CD14-positive monocyte (primary cell): ENCODE measurements at regions not wholly inside any gene's neighbourhood (a gene's known extent, or its start where the extent isn't known, plus 50 kb on each side); places are given as distances from the start of the nearest gene placed in this dataset.

ENCODE experiments used
- DNase-seq, 3 donors: peaks; one replicate each; pipeline ENCODE4 v3.0.0-alpha.2; 2011 to 2022
- H2AFZ ChIP-seq: 2 replicates; pipeline ENCODE4 v1.6.0; 2012; ENCODE audit warnings: mild to moderate bottlenecking, low read depth, low read length, inconsistent platforms; ENCODE audit not compliant: insufficient read depth, poor library complexity, severe bottlenecking
- H3K27ac ChIP-seq, 2 donors: 1 replicate in 1 of 2; 2 replicates in 1 of 2; pipeline ENCODE4 v1.5.1; 2012 to 2013; ENCODE audit warnings: low read length in 2 of 2, control low read depth in 1 of 2, inconsistent platforms in 1 of 2, low read depth in 1 of 2, mild to moderate bottlenecking in 1 of 2
- H3K27me3 ChIP-seq, 2 donors: one replicate each; pipeline versions ENCODE4 v1.6.0 to v1.6.1; 2011 to 2013; ENCODE audit warnings: low read length in 2 of 2; ENCODE audit not compliant: control insufficient read depth in 2 of 2, insufficient read depth in 2 of 2
- H3K36me3 ChIP-seq, 2 donors: replicated peaks in 1 of 2; 1 replicate in 1 of 2; 2 replicates in 1 of 2; pipeline versions ENCODE4 v1.5.1 to v1.6.1; 2012 to 2013; ENCODE audit warnings: low read length in 2 of 2, control low read depth in 1 of 2, inconsistent platforms in 1 of 2, mild to moderate bottlenecking in 1 of 2; ENCODE audit not compliant: insufficient read depth in 2 of 2, control insufficient read depth in 1 of 2
- H3K4me1 ChIP-seq, 2 donors: 1 replicate in 1 of 2; 2 replicates in 1 of 2; pipeline versions ENCODE4 v1.5.1 to v1.6.1; 2012 to 2013; ENCODE audit warnings: low read length in 2 of 2, control low read depth in 1 of 2, inconsistent platforms in 1 of 2, mild to moderate bottlenecking in 1 of 2, moderate library complexity in 1 of 2; ENCODE audit not compliant: insufficient read depth in 2 of 2, control insufficient read depth in 1 of 2
- H3K4me2 ChIP-seq: replicated peaks from 2 replicates; pipeline ENCODE3; 2012; ENCODE audit warnings: low read length, moderate library complexity, mild to moderate bottlenecking; ENCODE audit not compliant: poor library complexity, severe bottlenecking; ENCODE audit errors: extremely low read depth
- H3K4me3 ChIP-seq, 3 experiments: fragments of 200-600 bp in 1 of 3; sonication (generic) in 1 of 3; replicated peaks in 1 of 3; 1 replicate in 2 of 3; 2 replicates in 1 of 3; pipeline ENCODE4 v1.5.1; 2011 to 2013; ENCODE audit warnings: low read length in 3 of 3, mild to moderate bottlenecking in 3 of 3, control low read depth in 2 of 3, low read depth in 2 of 3, inconsistent platforms in 1 of 3, moderate library complexity in 1 of 3
- H3K79me2 ChIP-seq: 2 replicates; pipeline ENCODE4 v1.6.0; 2012; ENCODE audit warnings: mild to moderate bottlenecking, control low read depth, inconsistent platforms, low read length, moderate library complexity; ENCODE audit not compliant: insufficient read depth
- H3K9ac ChIP-seq: 2 replicates; pipeline ENCODE4 v1.6.0; 2017; ENCODE audit warnings: low read length, mild to moderate bottlenecking; ENCODE audit not compliant: insufficient read depth, poor library complexity, severe bottlenecking
- H3K9me3 ChIP-seq, 2 donors: replicated peaks in 1 of 2; 1 replicate in 1 of 2; 2 replicates in 1 of 2; pipeline versions ENCODE4 v1.5.1 to v1.6.1; 2012 to 2013; ENCODE audit warnings: low read length in 2 of 2, control low read depth in 1 of 2; ENCODE audit not compliant: control insufficient read depth in 1 of 2, insufficient read depth in 1 of 2
- H4K20me1 ChIP-seq: 2 replicates; pipeline ENCODE4 v1.6.0; 2012; ENCODE audit warnings: mild to moderate bottlenecking, low read length, control low read depth, moderate library complexity; ENCODE audit not compliant: insufficient read depth
- H3K27ac Mint-ChIP-seq, 7 donors: one replicate each; pipeline ENCODE4 v1.8.0; 2020; ENCODE audit warnings: mild to moderate bottlenecking in 7 of 7, mixed read lengths in 7 of 7, moderate library complexity in 6 of 7, inconsistent platforms in 2 of 7
- H3K27me3 Mint-ChIP-seq, 3 donors: one replicate each; pipeline ENCODE4 v1.8.0; 2021 to 2022; ENCODE audit warnings: low read depth in 3 of 3, mild to moderate bottlenecking in 3 of 3, mixed read lengths in 3 of 3, moderate library complexity in 3 of 3, inconsistent platforms in 1 of 3
- H3K36me3 Mint-ChIP-seq, 2 donors: one replicate each; pipeline ENCODE4 v1.8.0; 2020; ENCODE audit warnings: mixed read lengths in 2 of 2, inconsistent platforms in 1 of 2, mild to moderate bottlenecking in 1 of 2
- H3K4me1 Mint-ChIP-seq: one replicate; pipeline ENCODE4 v1.8.0; 2020; ENCODE audit warnings: mild to moderate bottlenecking, mixed read lengths
- H3K4me3 Mint-ChIP-seq, 2 donors: one replicate each; pipeline ENCODE4 v1.8.0; 2020; ENCODE audit warnings: mild to moderate bottlenecking in 2 of 2, mixed read lengths in 2 of 2, moderate library complexity in 1 of 2
- H3K9me3 Mint-ChIP-seq, 7 donors: one replicate each; pipeline ENCODE4 v1.8.0; 2020 to 2022; ENCODE audit warnings: mixed read lengths in 7 of 7, mild to moderate bottlenecking in 6 of 7, moderate library complexity in 6 of 7, inconsistent platforms in 2 of 7
- CTCF ChIP-seq: fragments of 200-600 bp; IDR thresholded peaks from one replicate; pipeline ENCODE4 v1.8.0; 2022; ENCODE audit warnings: antibody characterized with exemption, mild to moderate bottlenecking
- WGBS: methylation state at CpG from one replicate; pipeline ENCODE4 v1.1.5; 2013; ENCODE audit warnings: missing lambda C conversion rate; ENCODE audit not compliant: insufficient coverage; 5-methylcytosine and 5-hydroxymethylcytosine counted together
- intact Hi-C, 2 donors: fragments of 100-400 bp; cut with micrococcal nuclease; formaldehyde crosslinking; loops; one replicate each; pipeline versions ENCODE4 v1.15.0 to v1.15.1; 2023

- peaks cover 41% of the 10 kb centered on the region for H3K4me1 Mint-ChIP-seq
- H3K9me3 Mint-ChIP-seq = no peaks in the 10 kb centered on the region
- H3K27me3 Mint-ChIP-seq = peaks cover 0 to 6% (median 5%) of the 10 kb centered on the region in 3 donors
- Histone ChIP-seq H4K20me1 (no peaks in the 10 kb centered on the region), H3K9ac (no peak overlapping the region), H3K27ac (peak overlapping the region in 1 of 2 donors; percentile 24), H3K4me2 (no peak overlapping the region), H3K4me1 (peaks cover 29 to 33% of the 10 kb centered on the region in 2 donors), H3K27me3 (no peaks in the 10 kb centered on the region), H3K4me3 (no peak overlapping the region), H3K9me3 (no peaks in the 10 kb centered on the region), H3K79me2 (no peaks in the 10 kb centered on the region), H3K36me3 (no peaks in the 10 kb centered on the region), H2AFZ (no peak overlapping the region)
- H3K27ac Mint-ChIP-seq = peak overlapping the region in 5 of 7 donors; percentile 2 to 57 (median 32)
- intact Hi-C loops = loop anchor here (5.0 to 10.0 kb wide), 3 partner anchors 91 to 551 kb away; partner anchors contain the start of gene REEP3 (in 1 of the 2)
- no peak overlapping the region for H3K4me3 Mint-ChIP-seq
- no peaks in the 10 kb centered on the region for H3K36me3 Mint-ChIP-seq
- DNase-seq = no peak
- no peak for TF ChIP-seq CTCF
- WGBS = 100% methylated on average over 6 of the region's 7 CpGs
Measured at GRCh38 chr10:63718421-63718820, 197.2 kb downstream of the REEP3 start.

GRCh38 chr10:63719226-63719856 lies 198.1 kb downstream of the REEP3 start:
- H3K27me3 Mint-ChIP-seq = peaks cover 0 to 8% (median 6%) of the 10 kb centered on the region in 3 donors
- H3K27ac Mint-ChIP-seq = no peak overlapping the region
- no peak overlapping the region for H3K4me3 ChIP-seq
- no peak overlapping the region for H3K27ac ChIP-seq
- no peak for TF ChIP-seq CTCF
- no peaks in the 10 kb centered on the region for H3K9me3 ChIP-seq
- peaks cover 35% of the 10 kb centered on the region for H3K4me1 Mint-ChIP-seq
- no peaks in the 10 kb centered on the region for H3K9me3 Mint-ChIP-seq
- H3K4me1 ChIP-seq = peaks cover 23 to 24% of the 10 kb centered on the region in 2 donors
- H3K4me2 ChIP-seq = no peak overlapping the region
- no peak overlapping the region for H2AFZ ChIP-seq
- no peaks in the 10 kb centered on the region for H4K20me1 ChIP-seq
- intact Hi-C loops = loop anchor here (5.0 to 10.0 kb wide), 3 partner anchors 92 to 552 kb away; partner anchors contain the start of gene REEP3 (in 1 of the 2)
- H3K27me3 ChIP-seq = no peaks in the 10 kb centered on the region
- H3K9ac ChIP-seq = no peak overlapping the region
- no peak overlapping the region for H3K4me3 Mint-ChIP-seq
- DNase-seq = no peak
- H3K36me3 ChIP-seq = no peaks in the 10 kb centered on the region
- no peaks in the 10 kb centered on the region for H3K36me3 Mint-ChIP-seq
- H3K79me2 ChIP-seq = no peaks in the 10 kb centered on the region
- WGBS = 79% methylated on average over 2 of the region's 4 CpGs
